ENCODE measurements at regions not wholly inside any gene's neighbourhood (a gene's known extent, or its start where the extent isn't known, plus 50 kb on each side); places are given as distances from the start of the nearest gene placed in this dataset.

DNA sequence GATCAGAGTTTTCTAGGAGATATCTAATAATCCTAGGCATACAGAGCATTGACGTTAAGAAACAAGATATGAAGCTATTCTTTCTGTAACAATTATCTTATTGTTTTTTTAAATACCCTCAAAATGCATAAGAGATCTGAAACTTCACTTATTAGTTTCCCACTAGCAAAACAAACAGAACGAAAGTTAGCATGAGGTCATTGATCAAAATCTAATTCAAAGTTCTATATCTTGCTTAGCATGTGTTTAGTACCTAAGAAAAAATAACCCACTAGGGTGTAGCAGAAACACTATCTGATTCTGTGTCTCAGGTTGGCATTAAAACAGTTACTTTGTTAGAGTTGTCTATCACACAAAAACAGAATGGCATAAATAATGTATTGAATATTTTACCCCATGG, 1288.4 kb downstream of the EPHA7 start:
- Histone ChIP-seq H3K27me3 (replicated peaks) (no peaks in the 10 kb centered on the region), H3K4me3 (ENCODE audit: low read depth, low read length) (no peak overlapping the region), H3K27ac (no peak overlapping the region), H3K36me3 (replicated peaks) (no peaks in the 10 kb centered on the region)
- DNase-seq = no peak
- TF ChIP-seq, protein P1, sequence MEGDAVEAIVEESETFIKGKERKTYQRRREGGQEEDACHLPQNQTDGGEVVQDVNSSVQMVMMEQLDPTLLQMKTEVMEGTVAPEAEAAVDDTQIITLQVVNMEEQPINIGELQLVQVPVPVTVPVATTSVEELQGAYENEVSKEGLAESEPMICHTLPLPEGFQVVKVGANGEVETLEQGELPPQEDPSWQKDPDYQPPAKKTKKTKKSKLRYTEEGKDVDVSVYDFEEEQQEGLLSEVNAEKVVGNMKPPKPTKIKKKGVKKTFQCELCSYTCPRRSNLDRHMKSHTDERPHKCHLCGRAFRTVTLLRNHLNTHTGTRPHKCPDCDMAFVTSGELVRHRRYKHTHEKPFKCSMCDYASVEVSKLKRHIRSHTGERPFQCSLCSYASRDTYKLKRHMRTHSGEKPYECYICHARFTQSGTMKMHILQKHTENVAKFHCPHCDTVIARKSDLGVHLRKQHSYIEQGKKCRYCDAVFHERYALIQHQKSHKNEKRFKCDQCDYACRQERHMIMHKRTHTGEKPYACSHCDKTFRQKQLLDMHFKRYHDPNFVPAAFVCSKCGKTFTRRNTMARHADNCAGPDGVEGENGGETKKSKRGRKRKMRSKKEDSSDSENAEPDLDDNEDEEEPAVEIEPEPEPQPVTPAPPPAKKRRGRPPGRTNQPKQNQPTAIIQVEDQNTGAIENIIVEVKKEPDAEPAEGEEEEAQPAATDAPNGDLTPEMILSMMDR (IDR thresholded peaks at IDR 0.05; ENCODE audit: low read depth, low read length, missing control alignments) = no peak
- in situ Hi-C loops (cut with HindIII; ENCODE audit: low pct_ligation_motif_present, low sequenced_read_pairs) = no loop called here

- H3K4me3 ChIP-seq (ENCODE audit: low read depth, low read length) = no peak overlapping the region
Observed at GRCh38 chr6:92126983-92127382, 1292.4 kb downstream of the EPHA7 start.

GRCh38 chr6:92126088-92126487, 1293.3 kb downstream of the EPHA7 start:
- Histone ChIP-seq H3K36me3 (replicated peaks) (no peaks in the 10 kb centered on the region), H3K27ac (no peak overlapping the region), H3K4me3 (ENCODE audit: low read depth, low read length) (no peak overlapping the region), H3K27me3 (replicated peaks) (no peaks in the 10 kb centered on the region)
- TF ChIP-seq, protein P1 (IDR thresholded peaks at IDR 0.05; ENCODE audit: low read depth, low read length, missing control alignments) = no peak
- DNase-seq = no peak
- in situ Hi-C loops (cut with HindIII; ENCODE audit: low pct_ligation_motif_present, low sequenced_read_pairs) = no loop called here

More at GRCh38 chr6:92126983-92127382, 1292.4 kb downstream of the EPHA7 start:
- Histone ChIP-seq H3K27ac (no peak overlapping the region), H3K27me3 (replicated peaks) (no peaks in the 10 kb centered on the region), H3K36me3 (replicated peaks) (no peaks in the 10 kb centered on the region)
- in situ Hi-C loops (cut with HindIII; ENCODE audit: low pct_ligation_motif_present, low sequenced_read_pairs) = no loop called here
- TF ChIP-seq, protein P1 (IDR thresholded peaks at IDR 0.05; ENCODE audit: low read depth, low read length, missing control alignments) = no peak
- DNase-seq = no peak

- DNase-seq = no peak
- in situ Hi-C loops (cut with HindIII; ENCODE audit: low pct_ligation_motif_present, low sequenced_read_pairs) = no loop called here
- TF ChIP-seq, protein P1 (IDR thresholded peaks at IDR 0.05; ENCODE audit: low read depth, low read length, missing control alignments) = no peak
- no peak overlapping the region for H3K4me3 ChIP-seq (ENCODE audit: low read depth, low read length)
- H3K36me3 ChIP-seq (replicated peaks) = no peaks in the 10 kb centered on the region
- H3K27me3 ChIP-seq (replicated peaks) = no peaks in the 10 kb centered on the region
- no peak overlapping the region for H3K27ac ChIP-seq
Observed at GRCh38 chr6:92125681-92126080, 1293.7 kb downstream of the EPHA7 start.

DNA sequence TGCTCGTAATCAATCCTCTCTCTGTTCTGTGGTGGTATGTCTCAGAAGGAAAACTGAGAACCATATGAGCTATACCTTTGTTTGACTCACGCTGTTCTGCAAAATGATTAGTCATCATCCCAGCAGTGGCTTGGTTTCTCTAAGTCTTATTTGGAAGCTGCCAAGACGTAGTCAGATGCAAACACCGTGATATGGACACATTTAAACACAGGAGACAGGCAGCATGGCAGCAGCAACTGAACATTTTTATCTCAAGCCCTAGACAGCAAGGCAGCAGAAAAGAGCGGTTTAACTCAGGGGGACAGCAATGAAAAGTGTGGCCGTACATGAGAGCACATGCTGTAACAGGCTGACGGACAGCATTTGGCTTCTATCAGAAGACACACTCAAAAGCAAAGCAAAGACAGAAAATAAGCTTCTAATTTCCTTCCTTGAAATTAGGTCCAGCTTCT, 1295.1 kb downstream of the EPHA7 start:
- no peak overlapping the region for H3K27ac ChIP-seq
- in situ Hi-C loops (cut with HindIII; ENCODE audit: low pct_ligation_motif_present, low sequenced_read_pairs) = no loop called here
- peak; percentile 2 for DNase-seq
- TF ChIP-seq, protein P1 (IDR thresholded peaks at IDR 0.05; ENCODE audit: low read depth, low read length, missing control alignments) = no peak
- H3K4me3 ChIP-seq (ENCODE audit: low read depth, low read length) = no peak overlapping the region
- no peaks in the 10 kb centered on the region for H3K36me3 ChIP-seq (replicated peaks)
- no peaks in the 10 kb centered on the region for H3K27me3 ChIP-seq (replicated peaks)

DNA sequence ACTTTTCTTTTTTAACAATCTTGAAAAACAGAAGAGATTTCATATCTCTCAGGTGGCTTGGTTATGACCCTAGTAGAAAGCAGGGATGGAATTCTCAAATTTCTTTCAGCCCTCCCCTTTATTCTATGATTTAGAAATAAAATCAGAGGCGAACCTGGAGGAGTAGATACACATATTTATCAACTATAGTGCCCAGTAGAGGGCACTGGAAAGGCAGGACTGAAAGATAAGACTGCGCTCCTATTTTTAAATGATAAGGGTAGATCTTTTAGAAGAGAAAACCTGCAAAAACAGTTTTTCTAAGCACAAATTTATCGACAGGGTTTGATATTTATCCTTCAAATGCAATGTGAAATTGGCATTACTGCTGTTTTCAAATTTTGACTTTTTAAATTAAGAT, 1296.6 kb downstream of the EPHA7 start:
- DNase-seq = no peak
- H3K4me3 ChIP-seq (ENCODE audit: low read depth, low read length) = no peak overlapping the region
- no peaks in the 10 kb centered on the region for H3K27me3 ChIP-seq (replicated peaks)
- in situ Hi-C loops (cut with HindIII; ENCODE audit: low pct_ligation_motif_present, low sequenced_read_pairs) = no loop called here
- TF ChIP-seq, protein P1 (IDR thresholded peaks at IDR 0.05; ENCODE audit: low read depth, low read length, missing control alignments) = peak; percentile 31
- no peak overlapping the region for H3K27ac ChIP-seq
- no peaks in the 10 kb centered on the region for H3K36me3 ChIP-seq (replicated peaks)

Data from brain microvascular endothelial cell (primary cell).